ENCODE measurements at regions not wholly inside any gene's neighbourhood (a gene's known extent, or its start where the extent isn't known, plus 50 kb on each side); places are given as distances from the start of the nearest gene placed in this dataset.

DNA sequence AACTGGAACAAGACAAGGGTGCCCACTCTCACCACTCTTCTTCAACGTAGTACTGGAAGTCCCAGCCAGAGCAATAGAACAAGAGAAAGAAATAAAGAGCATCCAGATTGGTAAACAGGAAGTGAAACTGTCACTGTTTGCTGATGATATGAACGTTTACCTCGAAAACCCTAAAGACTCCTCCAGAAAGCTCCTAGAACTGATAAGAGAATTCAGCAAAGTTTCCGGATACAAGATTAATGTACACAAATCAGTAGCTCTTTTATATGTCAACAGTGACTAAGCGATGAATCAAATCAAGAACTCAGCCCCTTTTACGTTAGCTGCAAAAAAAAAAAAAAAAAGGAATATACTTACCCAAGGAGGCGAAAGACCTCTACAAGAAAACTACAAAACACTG lies 306.6 kb downstream of the PLK2 start:
- H3K27me3 Mint-ChIP-seq, result no peaks in the 10 kb centered on the region
- no peak overlapping the region for H3K27ac Mint-ChIP-seq
- no peaks in the 10 kb centered on the region for H3K9me3 Mint-ChIP-seq (ENCODE audit: low read depth)
- ATAC-seq, result no peak
- DNase-seq, result no peak
- CTCF ChIA-PET, result no interaction called here
- H3K4me1 Mint-ChIP-seq, result no peaks in the 10 kb centered on the region
- H3K36me3 Mint-ChIP-seq, result no peaks in the 10 kb centered on the region
- H3K4me3 Mint-ChIP-seq, result no peak overlapping the region

DNA sequence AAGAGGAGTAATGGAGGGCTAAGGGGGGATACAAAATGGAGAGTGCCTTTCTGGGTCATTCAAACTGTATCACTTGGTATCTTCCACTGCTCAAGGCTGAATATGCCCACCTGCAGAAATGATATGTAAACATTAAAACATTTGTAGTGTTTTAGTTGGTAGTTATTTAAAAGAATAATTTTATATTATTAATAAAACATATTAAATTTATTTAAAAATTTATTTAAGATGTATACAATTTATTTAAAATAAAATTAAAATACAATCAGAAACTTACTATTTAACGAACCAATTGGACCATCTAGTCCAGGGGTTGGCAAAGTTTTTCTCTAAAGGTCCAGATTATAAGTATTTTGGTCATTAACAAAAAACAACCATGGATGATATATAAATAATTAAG lies 308.5 kb downstream of the PLK2 start:
- Mint-ChIP-seq H3K27me3 (no peaks in the 10 kb centered on the region), H3K4me3 (no peak overlapping the region), H3K9me3 (ENCODE audit: low read depth) (no peaks in the 10 kb centered on the region), H3K27ac (no peak overlapping the region), H3K4me1 (no peaks in the 10 kb centered on the region), H3K36me3 (no peaks in the 10 kb centered on the region)
- CTCF ChIA-PET, result no interaction called here
- no peak for DNase-seq
- no peak for ATAC-seq

DNA sequence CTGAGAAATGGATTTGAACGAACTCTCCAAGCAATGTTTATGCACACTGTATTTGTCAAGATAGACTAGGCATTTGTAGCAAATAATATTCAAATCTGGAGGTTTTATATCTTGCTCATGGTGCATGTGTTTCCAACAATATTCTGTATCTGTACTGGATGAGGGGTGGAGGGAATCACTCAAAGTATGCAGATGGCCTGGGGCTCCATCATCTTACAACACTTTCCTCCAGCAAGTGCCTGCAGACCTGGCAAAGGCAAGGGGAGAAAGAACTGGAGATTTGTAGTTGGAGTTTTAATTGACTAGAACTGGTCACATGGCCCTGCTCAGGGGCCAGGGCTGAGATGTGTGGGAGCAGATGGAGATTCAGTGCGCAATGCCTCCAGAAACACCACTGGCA lies 309.0 kb downstream of the PLK2 start:
- Mint-ChIP-seq H3K9me3 (ENCODE audit: low read depth) (no peaks in the 10 kb centered on the region), H3K4me3 (no peak overlapping the region), H3K4me1 (no peaks in the 10 kb centered on the region), H3K27ac (no peak overlapping the region), H3K27me3 (no peaks in the 10 kb centered on the region), H3K36me3 (no peaks in the 10 kb centered on the region)
- no peak for DNase-seq
- ATAC-seq, result no peak
- CTCF ChIA-PET, result no interaction called here

DNA sequence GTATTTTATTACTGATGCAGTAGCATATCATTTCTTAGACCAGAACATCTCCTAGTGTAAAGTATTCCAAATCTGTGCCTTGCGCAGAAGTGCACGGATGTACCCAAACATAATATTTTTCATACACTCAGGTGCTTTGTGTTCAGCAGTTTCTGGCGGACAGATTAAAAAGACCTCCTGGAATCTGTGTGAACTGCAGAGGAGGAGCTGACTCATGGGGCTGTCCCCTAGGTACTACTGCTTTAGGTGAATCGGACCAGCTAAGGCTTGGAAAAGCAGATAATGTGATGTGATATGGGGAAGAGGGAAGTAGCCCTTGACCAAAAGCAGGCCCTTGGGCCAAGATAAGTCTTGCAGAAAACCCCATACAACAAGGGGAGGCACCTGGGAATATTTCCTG lies 310.1 kb downstream of the PLK2 start:
- H3K9me3 Mint-ChIP-seq (ENCODE audit: low read depth), result no peaks in the 10 kb centered on the region
- no peak overlapping the region for H3K4me3 Mint-ChIP-seq
- no peak for DNase-seq
- CTCF ChIA-PET, result no interaction called here
- H3K4me1 Mint-ChIP-seq, result no peaks in the 10 kb centered on the region
- ATAC-seq, result no peak
- H3K36me3 Mint-ChIP-seq, result no peaks in the 10 kb centered on the region
- no peak overlapping the region for H3K27ac Mint-ChIP-seq
- no peaks in the 10 kb centered on the region for H3K27me3 Mint-ChIP-seq

DNA sequence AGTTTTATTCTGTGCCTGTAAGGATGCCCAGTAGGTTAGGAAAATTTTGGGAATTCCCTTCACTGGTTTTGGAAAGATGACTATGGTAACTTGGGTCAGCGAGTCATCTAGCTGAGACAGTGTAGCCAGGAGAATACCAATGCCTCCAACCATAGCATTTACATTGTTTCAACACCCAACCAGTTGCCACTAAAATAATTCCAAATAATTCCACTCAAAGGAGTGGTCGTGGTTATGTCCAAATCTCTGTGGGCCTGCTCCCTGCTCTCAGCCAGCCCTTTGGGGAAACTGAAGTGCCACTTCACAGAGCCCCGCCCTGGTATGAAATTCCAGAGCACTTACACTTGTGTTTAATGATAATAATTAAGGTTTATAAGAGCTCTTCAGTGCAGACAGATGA lies 310.5 kb downstream of the PLK2 start:
- Mint-ChIP-seq H3K4me3 (no peak overlapping the region), H3K9me3 (ENCODE audit: low read depth) (no peaks in the 10 kb centered on the region), H3K27me3 (no peaks in the 10 kb centered on the region), H3K4me1 (no peaks in the 10 kb centered on the region), H3K36me3 (no peaks in the 10 kb centered on the region), H3K27ac (no peak overlapping the region)
- DNase-seq (no peak), ATAC-seq (no peak)
- CTCF ChIA-PET, result no interaction called here

DNA sequence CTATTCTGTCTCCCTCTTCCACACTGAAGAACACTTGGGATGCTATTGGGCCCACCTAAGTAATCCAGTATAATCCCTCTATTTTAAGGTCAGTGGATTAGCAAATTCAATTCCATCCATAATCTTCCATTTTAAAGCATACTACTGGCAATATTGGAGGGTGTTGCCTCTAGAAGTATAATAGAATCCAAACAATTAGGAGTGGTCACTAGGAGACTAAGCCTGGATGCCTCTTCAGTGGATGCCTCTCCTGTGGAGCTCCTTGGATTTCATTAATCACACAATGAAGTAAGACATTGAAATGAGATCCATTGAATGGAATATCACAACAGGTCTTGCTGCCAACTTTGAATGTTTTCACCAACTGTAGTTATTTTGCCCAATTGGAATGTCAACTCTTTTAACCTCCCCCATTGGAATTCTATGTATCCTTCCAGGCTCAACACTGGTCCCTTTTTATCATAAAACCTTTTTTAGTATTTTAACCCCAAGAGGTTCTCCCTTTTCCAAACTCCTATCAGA lies 311.6 kb downstream of the PLK2 start:
- H3K27me3 Mint-ChIP-seq, result no peaks in the 10 kb centered on the region
- no peaks in the 10 kb centered on the region for H3K9me3 Mint-ChIP-seq (ENCODE audit: low read depth)
- no peak overlapping the region for H3K27ac Mint-ChIP-seq
- CTCF ChIA-PET, result no interaction called here
- no peak overlapping the region for H3K4me3 Mint-ChIP-seq
- ATAC-seq, result no peak
- H3K4me1 Mint-ChIP-seq, result no peaks in the 10 kb centered on the region
- H3K36me3 Mint-ChIP-seq, result no peaks in the 10 kb centered on the region
- DNase-seq, result no peak

DNA sequence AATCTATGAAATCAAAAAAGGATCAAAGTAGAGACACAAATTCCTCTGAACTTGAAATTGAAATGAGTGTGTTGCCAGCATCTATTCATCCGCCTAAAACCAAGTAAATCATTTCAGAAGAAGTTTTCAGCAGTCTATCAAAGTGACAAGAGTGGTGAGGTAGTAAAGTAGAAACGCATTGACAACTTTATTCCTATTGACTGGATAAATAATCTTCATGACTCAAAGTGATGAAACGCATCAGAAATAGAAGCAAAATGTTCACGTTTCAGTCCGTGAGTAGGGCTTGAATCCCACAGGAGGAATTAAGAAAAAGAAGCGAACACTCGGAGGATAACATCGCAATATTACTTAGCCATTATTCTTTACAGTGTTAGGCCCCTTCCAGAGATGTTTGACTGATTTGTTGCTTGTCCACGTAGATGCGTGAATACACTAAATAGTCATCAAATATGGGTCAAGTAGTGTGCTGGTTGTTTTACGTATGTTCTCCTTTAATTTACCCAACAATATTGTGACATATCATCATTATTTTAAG lies 314.4 kb downstream of the PLK2 start:
- H3K4me3 Mint-ChIP-seq, result no peak overlapping the region
- DNase-seq (no peak), ATAC-seq (no peak)
- H3K27ac Mint-ChIP-seq, result no peak overlapping the region
- H3K27me3 Mint-ChIP-seq, result no peaks in the 10 kb centered on the region
- CTCF ChIA-PET, result no interaction called here
- H3K36me3 Mint-ChIP-seq, result no peaks in the 10 kb centered on the region
- no peaks in the 10 kb centered on the region for H3K9me3 Mint-ChIP-seq (ENCODE audit: low read depth)
- H3K4me1 Mint-ChIP-seq, result no peaks in the 10 kb centered on the region

DNA sequence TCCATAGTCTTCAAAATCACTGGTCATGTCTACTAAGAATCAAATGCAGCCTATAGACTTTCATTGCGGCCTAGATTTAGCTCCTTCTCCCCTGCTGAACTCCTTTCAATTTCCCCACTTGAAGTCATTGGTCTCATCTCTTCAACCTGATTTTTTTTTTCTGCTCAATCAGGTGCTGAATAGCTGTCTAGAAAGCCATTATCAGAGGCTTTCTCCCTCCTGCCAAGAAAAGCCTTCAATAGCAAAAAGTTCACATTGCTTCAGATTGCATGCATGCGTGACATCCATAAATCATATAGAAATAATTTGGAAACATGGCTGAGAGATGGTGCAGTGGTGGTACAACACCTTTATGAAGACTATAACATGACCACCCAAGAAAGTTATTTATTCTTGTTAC lies 316.2 kb downstream of the PLK2 start:
- Mint-ChIP-seq H3K36me3 (no peaks in the 10 kb centered on the region), H3K4me1 (no peaks in the 10 kb centered on the region), H3K27me3 (no peaks in the 10 kb centered on the region), H3K27ac (no peak overlapping the region), H3K9me3 (ENCODE audit: low read depth) (no peaks in the 10 kb centered on the region), H3K4me3 (no peak overlapping the region)
- CTCF ChIA-PET, result no interaction called here
- DNase-seq (no peak), ATAC-seq (no peak)

DNA sequence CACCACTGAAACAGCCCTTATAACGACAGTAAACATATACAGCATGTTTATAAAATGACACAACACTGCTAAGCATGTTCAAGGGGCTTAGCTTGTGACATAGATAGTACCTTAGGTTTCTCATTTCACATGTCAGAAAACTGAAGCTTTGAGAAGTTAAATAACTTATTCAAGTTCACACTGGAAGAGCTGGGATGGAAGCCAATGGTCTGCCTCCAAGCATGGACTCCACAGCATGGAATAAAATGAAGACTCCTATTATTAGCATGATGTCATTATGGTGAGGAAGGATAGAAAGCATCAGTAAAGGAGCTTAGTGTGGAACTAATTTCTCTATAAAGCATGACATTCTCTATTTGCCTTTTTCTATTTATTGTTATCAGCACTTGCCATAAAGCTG lies 316.7 kb downstream of the PLK2 start:
- no peak overlapping the region for H3K4me3 Mint-ChIP-seq
- no peaks in the 10 kb centered on the region for H3K36me3 Mint-ChIP-seq
- no peak overlapping the region for H3K27ac Mint-ChIP-seq
- H3K27me3 Mint-ChIP-seq, result no peaks in the 10 kb centered on the region
- no peaks in the 10 kb centered on the region for H3K9me3 Mint-ChIP-seq (ENCODE audit: low read depth)
- DNase-seq (no peak), ATAC-seq (no peak)
- H3K4me1 Mint-ChIP-seq, result no peaks in the 10 kb centered on the region
- CTCF ChIA-PET, result no interaction called here

DNA sequence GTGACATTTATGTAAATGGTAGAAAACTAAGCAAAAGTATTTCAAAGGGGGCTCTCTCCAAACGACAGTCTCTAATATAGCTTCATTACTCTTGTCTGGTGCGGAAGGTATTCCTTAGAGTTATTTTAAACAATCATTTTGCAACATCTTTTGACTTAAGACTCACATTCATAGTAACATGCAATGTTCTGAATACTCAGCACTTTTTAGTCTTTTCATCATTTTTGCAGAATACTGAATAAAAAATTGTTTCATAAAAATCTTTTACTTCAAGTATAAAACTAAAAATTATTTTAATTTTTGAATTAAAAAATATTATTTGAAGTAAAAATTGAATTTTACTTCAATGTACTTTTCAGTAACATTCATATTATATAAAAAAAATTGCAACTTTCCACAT lies 321.1 kb downstream of the PLK2 start:
- ATAC-seq (no peak), DNase-seq (no peak)
- no peak overlapping the region for H3K27ac Mint-ChIP-seq
- CTCF ChIA-PET, result no interaction called here
- H3K9me3 Mint-ChIP-seq (ENCODE audit: low read depth), result no peaks in the 10 kb centered on the region
- H3K4me3 Mint-ChIP-seq, result no peak overlapping the region
- H3K27me3 Mint-ChIP-seq, result no peaks in the 10 kb centered on the region
- H3K36me3 Mint-ChIP-seq, result no peaks in the 10 kb centered on the region
- no peaks in the 10 kb centered on the region for H3K4me1 Mint-ChIP-seq

DNA sequence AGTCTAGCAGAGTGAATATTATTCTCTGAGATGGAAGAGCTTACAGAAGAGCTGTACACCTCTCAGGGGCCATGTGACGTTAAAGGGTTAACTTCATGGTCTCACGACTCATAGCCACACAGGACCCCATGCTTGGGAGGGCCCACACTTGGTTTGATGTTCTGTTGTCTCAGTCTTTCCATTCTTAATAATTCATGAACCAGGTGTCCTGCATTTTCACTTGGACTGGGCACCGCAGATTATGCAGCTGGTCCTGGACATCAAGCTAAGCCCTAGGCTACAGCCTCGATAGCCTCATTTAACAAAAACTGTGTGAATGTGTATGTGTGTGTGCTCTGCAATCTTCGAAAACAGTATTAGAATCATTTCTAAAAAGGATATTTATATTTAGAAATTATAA lies 323.5 kb downstream of the PLK2 start:
- Mint-ChIP-seq H3K36me3 (no peaks in the 10 kb centered on the region), H3K9me3 (ENCODE audit: low read depth) (no peaks in the 10 kb centered on the region), H3K4me1 (no peaks in the 10 kb centered on the region), H3K27ac (no peak overlapping the region), H3K4me3 (no peak overlapping the region), H3K27me3 (no peaks in the 10 kb centered on the region)
- no peak for ATAC-seq
- CTCF ChIA-PET, result no interaction called here
- no peak for DNase-seq

DNA sequence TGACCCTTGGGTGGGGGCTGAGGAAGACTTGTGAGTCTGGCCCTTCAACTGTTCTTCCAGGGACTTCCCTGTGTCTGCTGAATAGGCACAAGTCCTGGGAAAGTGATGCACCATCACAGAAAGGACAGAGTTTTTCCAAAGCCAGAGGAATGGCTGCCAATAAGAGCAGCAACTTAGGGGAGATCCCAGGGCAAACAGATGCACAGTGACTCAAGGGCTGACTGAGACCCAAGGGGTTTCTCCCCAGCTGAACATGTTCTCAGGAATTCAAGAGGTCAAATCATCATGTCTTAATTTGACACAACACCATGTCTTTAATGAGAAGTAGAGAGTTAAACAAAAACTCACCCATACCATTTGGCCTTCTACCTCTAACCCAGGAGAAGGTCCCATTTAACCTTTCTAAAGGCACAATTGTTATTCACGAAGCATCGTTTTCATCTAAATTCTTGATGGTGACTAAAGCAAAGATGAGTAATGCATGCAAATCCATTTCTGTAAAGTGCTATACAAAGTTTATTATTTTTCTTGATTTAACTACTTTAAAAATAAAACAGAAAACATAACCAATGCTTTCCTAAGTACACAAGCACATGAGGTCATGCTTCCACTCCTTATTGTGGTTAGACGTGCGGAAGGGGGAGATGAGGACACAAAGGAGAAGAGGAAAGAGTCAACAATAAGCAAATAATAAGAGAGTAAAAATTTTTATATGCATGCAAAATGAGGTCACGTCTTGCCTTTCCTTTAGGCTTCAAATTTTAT lies 324.1 kb downstream of the PLK2 start:
- DNase-seq (no peak), ATAC-seq (no peak)
- Mint-ChIP-seq H3K36me3 (no peaks in the 10 kb centered on the region), H3K27ac (no peak overlapping the region), H3K4me1 (no peaks in the 10 kb centered on the region), H3K4me3 (no peak overlapping the region), H3K9me3 (ENCODE audit: low read depth) (no peaks in the 10 kb centered on the region), H3K27me3 (no peaks in the 10 kb centered on the region)
- CTCF ChIA-PET, result no interaction called here

DNA sequence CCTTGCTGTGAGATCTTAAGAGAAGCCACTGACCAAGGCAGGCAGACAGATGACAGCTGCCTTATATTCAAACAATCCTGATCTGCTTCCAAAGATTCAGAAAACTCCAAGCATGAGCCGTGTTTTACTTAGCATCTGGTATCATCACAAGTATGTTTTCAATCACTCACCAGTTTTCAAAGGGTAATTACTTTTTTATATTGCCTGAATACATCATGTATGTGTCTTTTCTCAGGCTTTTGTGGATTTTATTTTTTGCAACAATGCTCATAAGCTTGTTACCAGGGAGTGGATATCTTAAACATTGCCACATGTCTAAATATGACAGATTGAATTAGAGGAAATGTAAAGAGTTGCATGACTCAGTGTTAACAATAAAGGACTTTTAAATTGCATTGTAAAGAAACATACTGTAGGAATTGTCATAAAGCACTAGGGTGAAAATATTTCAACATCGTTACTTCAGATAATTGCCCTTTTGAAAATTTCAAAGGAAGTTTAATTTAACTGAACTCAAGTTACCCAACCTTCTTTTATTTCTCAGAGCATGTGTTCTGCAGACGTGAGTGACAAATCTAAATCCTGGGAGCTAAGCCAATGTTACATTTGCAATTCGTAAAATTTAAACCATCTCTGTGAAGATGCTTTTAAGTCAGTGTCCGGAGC lies 326.1 kb downstream of the PLK2 start:
- no peak for ATAC-seq

DNA sequence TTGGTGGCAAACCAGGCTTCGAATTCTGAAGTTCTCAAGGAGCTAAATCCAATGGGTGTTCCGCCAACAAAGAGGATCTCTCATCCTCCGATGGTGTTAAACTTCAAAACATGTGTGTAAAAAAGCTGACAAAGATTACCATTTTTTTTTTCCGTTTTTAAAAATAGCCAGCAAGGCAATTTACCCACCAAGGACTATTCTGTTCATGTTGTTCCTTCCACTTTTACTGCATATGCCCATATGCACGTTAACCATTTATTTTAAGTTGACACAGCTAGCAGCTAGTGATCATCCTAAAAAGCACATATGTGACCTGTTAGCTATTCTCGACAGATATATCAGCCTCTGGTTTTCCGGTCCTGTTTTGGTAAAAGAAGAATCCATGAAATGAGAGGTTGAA lies 326.7 kb downstream of the PLK2 start:
- ATAC-seq, result no peak
- CTCF ChIA-PET, result no interaction called here
- H3K4me3 Mint-ChIP-seq, result no peak overlapping the region
- no peaks in the 10 kb centered on the region for H3K27me3 Mint-ChIP-seq
- no peaks in the 10 kb centered on the region for H3K36me3 Mint-ChIP-seq
- no peak for DNase-seq
- H3K27ac Mint-ChIP-seq, result no peak overlapping the region
- no peaks in the 10 kb centered on the region for H3K9me3 Mint-ChIP-seq (ENCODE audit: low read depth)
- no peaks in the 10 kb centered on the region for H3K4me1 Mint-ChIP-seq

More for the DNA sequence above, 326.1 kb downstream of the PLK2 start:
- Mint-ChIP-seq H3K27me3 (no peaks in the 10 kb centered on the region), H3K36me3 (no peaks in the 10 kb centered on the region), H3K9me3 (ENCODE audit: low read depth) (no peaks in the 10 kb centered on the region), H3K4me1 (no peaks in the 10 kb centered on the region), H3K4me3 (no peak overlapping the region), H3K27ac (no peak overlapping the region)
- CTCF ChIA-PET, result interaction anchor here (0.5 kb wide), 1 partner anchor 165 kb away, joined by 3 read pairs; no protein-coding TSS in a partner anchor
- DNase-seq, result no peak
